Aorta (tissue), 5 donors: ENCODE measurements at regions not wholly inside any gene's neighbourhood (a gene's known extent, or its start where the extent isn't known, plus 50 kb on each side); places are given as distances from the start of the nearest gene placed in this dataset.

Experiments used
- ATAC-seq: fragments of 200-7000 bp; cut with Tn5 transposase; one replicate; pipeline ENCODE4 v1.9.1; 2022; ENCODE audit warnings: moderate library complexity; ENCODE audit not compliant: low FRiP score
- DNase-seq, 2 donors: peaks; one replicate each; pipeline ENCODE4 v3.0.0-alpha.2; 2020
- H3K27ac ChIP-seq, 2 donors: one replicate each; pipeline ENCODE4 v1.5.1; 2013; ENCODE audit warnings: low read length in 2 of 2, mild to moderate bottlenecking in 2 of 2, moderate library complexity in 2 of 2, control low read depth in 1 of 2, inconsistent platforms in 1 of 2, low read depth in 1 of 2
- H3K27me3 ChIP-seq, 2 donors: one replicate each; pipeline ENCODE4 v1.6.1; 2013; ENCODE audit warnings: control low read depth in 1 of 2, low read length in 1 of 2, mild to moderate bottlenecking in 1 of 2, moderate library complexity in 1 of 2; ENCODE audit not compliant: insufficient read depth in 2 of 2, control insufficient read depth in 1 of 2
- H3K36me3 ChIP-seq, 2 donors: one replicate each; pipeline ENCODE4 v1.6.1; 2013; ENCODE audit warnings: control low read depth in 1 of 2, low read length in 1 of 2, mild to moderate bottlenecking in 1 of 2; ENCODE audit not compliant: insufficient read depth in 2 of 2, control insufficient read depth in 1 of 2
- H3K4me1 ChIP-seq, 2 donors: one replicate each; pipeline ENCODE4 v1.6.1; 2013; ENCODE audit warnings: low read length in 2 of 2, control low read depth in 1 of 2, mild to moderate bottlenecking in 1 of 2, moderate library complexity in 1 of 2; ENCODE audit not compliant: insufficient read depth in 2 of 2, control insufficient read depth in 1 of 2
- H3K4me3 ChIP-seq, 2 donors: one replicate each; pipeline ENCODE4 v1.5.1; 2013; ENCODE audit warnings: low read length in 2 of 2, control low read depth in 1 of 2, mild to moderate bottlenecking in 1 of 2
- H3K9me3 ChIP-seq: one replicate; pipeline ENCODE4 v1.6.1; 2013; ENCODE audit warnings: mild to moderate bottlenecking, low read length; ENCODE audit not compliant: control insufficient read depth
- WGBS, 2 donors: extraction: QIAGEN DNeasy Blood & Tissue Kit; methylation state at CpG; one replicate each; pipeline ENCODE4 v1.1.7; 2013; 5-methylcytosine and 5-hydroxymethylcytosine counted together
- intact Hi-C, 2 donors: fragments of 100-400 bp; cut with DNase I; formaldehyde crosslinking; loops; one replicate each; pipeline versions ENCODE4 v1.14.2 to v1.15.0; 2022
- donor health status: healthy with polysubstance abuse.
- donor health status: Bipolar disorder and iron deficiency.
- donor health status: DM: no; HTN: no; CAD: no.
- donor health status: DM: no; HTN: no; CAD: no.
- donor health status: DM: yes; HTN: yes; CAD: no.

GRCh38 chr12:105948331-105948730 is 190.4 kb downstream of the NUAK1 start:
- DNase-seq (peak in 1 of 2 donors; percentile 50), ATAC-seq (peak; percentile 64)
- peak overlapping the region; percentile 65 to 76 for H3K27ac ChIP-seq
- peaks cover 2 to 12% of the 10 kb centered on the region in 2 donors for H3K4me1 ChIP-seq
- no peaks in the 10 kb centered on the region for H3K9me3 ChIP-seq
- no peaks in the 10 kb centered on the region for H3K36me3 ChIP-seq
- H3K4me3 ChIP-seq = no peak overlapping the region
- no peaks in the 10 kb centered on the region for H3K27me3 ChIP-seq
- intact Hi-C loops = loop anchor here (2.0 to 10.0 kb wide), 4 partner anchors 86 to 188 kb away; no protein-coding TSS in a partner anchor
- WGBS, 2 donors = 6 to 7% methylated on average over 4 of the region's 4 CpGs

- peak overlapping the region; percentile 38 to 57 for H3K27ac ChIP-seq
- ATAC-seq = no peak
Observed at GRCh38 chr12:105949391-105949790, 189.4 kb downstream of the NUAK1 start.

GRCh38 chr12:105951732-105952131 is 187.0 kb downstream of the NUAK1 start:
- intact Hi-C loops = no loop called here
- H3K27ac ChIP-seq = no peak overlapping the region
- no peaks in the 10 kb centered on the region for H3K27me3 ChIP-seq
- H3K36me3 ChIP-seq = no peaks in the 10 kb centered on the region
- no peaks in the 10 kb centered on the region for H3K9me3 ChIP-seq
- H3K4me1 ChIP-seq = peaks cover 2 to 12% of the 10 kb centered on the region in 2 donors
- DNase-seq (no peak), ATAC-seq (no peak)
- WGBS, 2 donors = 98 to 100% methylated on average over 2 of the region's 2 CpGs
- H3K4me3 ChIP-seq = no peak overlapping the region

More at GRCh38 chr12:105949391-105949790, 189.4 kb downstream of the NUAK1 start:
- H3K36me3 ChIP-seq = no peaks in the 10 kb centered on the region
- no peak for DNase-seq
- peaks cover 2 to 12% of the 10 kb centered on the region in 2 donors for H3K4me1 ChIP-seq
- intact Hi-C loops = loop anchor here (2.0 to 10.0 kb wide), 4 partner anchors 87 to 187 kb away; no protein-coding TSS in a partner anchor
- no peak overlapping the region for H3K4me3 ChIP-seq
- H3K27me3 ChIP-seq = no peaks in the 10 kb centered on the region
- H3K9me3 ChIP-seq = no peaks in the 10 kb centered on the region

- ATAC-seq = no peak
- intact Hi-C loops = no loop called here
Observed at GRCh38 chr12:105954951-105955931, 183.5 kb downstream of the NUAK1 start.

GRCh38 chr12:105955976-105956375 is 182.8 kb downstream of the NUAK1 start:
- DNase-seq = no peak
- intact Hi-C loops = no loop called here
- H3K36me3 ChIP-seq = no peaks in the 10 kb centered on the region
- H3K4me1 ChIP-seq = peaks cover 4 to 8% of the 10 kb centered on the region in 2 donors
- no peak for ATAC-seq
- H3K27ac ChIP-seq = no peak overlapping the region
- 75 to 77% methylated on average over 2 of the region's 2 CpGs for WGBS, 2 donors
- H3K4me3 ChIP-seq = no peak overlapping the region
- H3K9me3 ChIP-seq = no peaks in the 10 kb centered on the region
- no peaks in the 10 kb centered on the region for H3K27me3 ChIP-seq

More at GRCh38 chr12:105954951-105955931, 183.5 kb downstream of the NUAK1 start:
- Histone ChIP-seq H3K27ac (peak overlapping the region in 1 of 2 donors; percentile 42), H3K4me3 (no peak overlapping the region), H3K9me3 (no peaks in the 10 kb centered on the region), H3K4me1 (peaks cover 6 to 7% of the 10 kb centered on the region in 2 donors), H3K36me3 (no peaks in the 10 kb centered on the region), H3K27me3 (no peaks in the 10 kb centered on the region)
- no peak for DNase-seq
- 39 to 44% methylated on average over 7 of the region's 7 CpGs for WGBS, 2 donors

- Histone ChIP-seq H3K9me3 (no peaks in the 10 kb centered on the region), H3K4me1 (peaks cover 4 to 6% of the 10 kb centered on the region in 2 donors), H3K27ac (no peak overlapping the region), H3K4me3 (no peak overlapping the region), H3K27me3 (no peaks in the 10 kb centered on the region), H3K36me3 (no peaks in the 10 kb centered on the region)
- DNase-seq = no peak
- intact Hi-C loops = no loop called here
- WGBS, 2 donors = 87 to 89% methylated on average over 2 of the region's 2 CpGs
- ATAC-seq = no peak
Observed at GRCh38 chr12:105956662-105957457, 181.9 kb downstream of the NUAK1 start.

- 26 to 35% methylated on average over 3 of the region's 3 CpGs for WGBS, 2 donors
- H3K4me1 ChIP-seq = peaks cover 4 to 6% of the 10 kb centered on the region in 2 donors
- intact Hi-C loops = loop anchor here (5.0 to 10.0 kb wide), 4 partner anchors 107 to 546 kb away; partner anchors contain the start of gene NUAK1 (in 1 of the 2)
- no peaks in the 10 kb centered on the region for H3K9me3 ChIP-seq
- H3K27ac ChIP-seq = no peak overlapping the region
- DNase-seq (no peak), ATAC-seq (no peak)
- H3K4me3 ChIP-seq = no peak overlapping the region
- no peaks in the 10 kb centered on the region for H3K27me3 ChIP-seq
- no peaks in the 10 kb centered on the region for H3K36me3 ChIP-seq
Observed at GRCh38 chr12:105960319-105961083, 178.3 kb downstream of the NUAK1 start.
